ENCODE measurements at regions not wholly inside any gene's neighbourhood (a gene's known extent, or its start where the extent isn't known, plus 50 kb on each side); places are given as distances from the start of the nearest gene placed in this dataset.

DNA sequence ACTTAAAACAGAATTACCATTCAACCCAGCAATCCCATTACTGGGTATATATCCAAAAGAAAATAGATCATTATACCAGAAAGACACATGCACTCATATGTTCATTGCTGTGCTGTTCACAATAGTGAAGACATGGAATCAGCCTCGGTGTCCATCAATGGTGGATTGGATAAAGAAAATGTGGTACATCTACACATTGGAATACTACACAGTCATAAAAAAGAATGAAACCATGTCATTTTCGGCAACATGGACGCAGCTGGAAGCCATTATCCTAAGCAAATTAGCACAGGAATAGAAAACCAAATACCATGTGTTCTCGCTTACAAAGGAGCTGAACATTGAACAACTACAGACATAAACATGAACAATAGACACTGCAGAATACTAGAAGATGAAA, 244.8 kb upstream of the PROX1 start:
- H3K9me2 ChIP-seq (replicated peaks; ENCODE audit: low read length) = no peaks in the 10 kb centered on the region
- peaks cover 44% of the 10 kb centered on the region for H3K27me3 ChIP-seq (ENCODE audit: low read length)
- POLR2A ChIA-PET (ENCODE audit: unreplicated experiment) = no interaction called here
- H3K4me1 ChIP-seq (ENCODE audit: insufficient read depth, low read length) = no peaks in the 10 kb centered on the region
- no peak overlapping the region for H3K9ac ChIP-seq (ENCODE audit: low read length)
- BruUV-seq (replicated peaks) = no TSS peak
- intact Hi-C loops (cut with micrococcal nuclease) = no loop called here
- no peak overlapping the region for H2AFZ ChIP-seq (ENCODE audit: low read length)
- H3K4me3 ChIP-seq (ENCODE audit: low read length) = no peak overlapping the region
- no peak for TF ChIP-seq EZH2 (IDR thresholded peaks at IDR 0.05; ENCODE audit: low read length, unreplicated experiment)
- TF ChIP-seq, protein P1, sequence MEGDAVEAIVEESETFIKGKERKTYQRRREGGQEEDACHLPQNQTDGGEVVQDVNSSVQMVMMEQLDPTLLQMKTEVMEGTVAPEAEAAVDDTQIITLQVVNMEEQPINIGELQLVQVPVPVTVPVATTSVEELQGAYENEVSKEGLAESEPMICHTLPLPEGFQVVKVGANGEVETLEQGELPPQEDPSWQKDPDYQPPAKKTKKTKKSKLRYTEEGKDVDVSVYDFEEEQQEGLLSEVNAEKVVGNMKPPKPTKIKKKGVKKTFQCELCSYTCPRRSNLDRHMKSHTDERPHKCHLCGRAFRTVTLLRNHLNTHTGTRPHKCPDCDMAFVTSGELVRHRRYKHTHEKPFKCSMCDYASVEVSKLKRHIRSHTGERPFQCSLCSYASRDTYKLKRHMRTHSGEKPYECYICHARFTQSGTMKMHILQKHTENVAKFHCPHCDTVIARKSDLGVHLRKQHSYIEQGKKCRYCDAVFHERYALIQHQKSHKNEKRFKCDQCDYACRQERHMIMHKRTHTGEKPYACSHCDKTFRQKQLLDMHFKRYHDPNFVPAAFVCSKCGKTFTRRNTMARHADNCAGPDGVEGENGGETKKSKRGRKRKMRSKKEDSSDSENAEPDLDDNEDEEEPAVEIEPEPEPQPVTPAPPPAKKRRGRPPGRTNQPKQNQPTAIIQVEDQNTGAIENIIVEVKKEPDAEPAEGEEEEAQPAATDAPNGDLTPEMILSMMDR (conservative IDR thresholded peaks at IDR 0.05; ENCODE audit: low read depth, low read length) = no peak
- TF ChIP-seq EZH2phosphoT487 (IDR thresholded peaks at IDR 0.05; ENCODE audit: borderline replicate concordance, low read length) = no peak
- no peaks in the 10 kb centered on the region for H3K36me3 ChIP-seq (ENCODE audit: low read depth, low read length)
- no peak overlapping the region for H3K27ac ChIP-seq (ENCODE audit: low read length)
- ATAC-seq (no peak), DNase-seq (no peak)
- H3K4me2 ChIP-seq (ENCODE audit: low read length) = no peak overlapping the region
- H3K9me3 ChIP-seq (ENCODE audit: low read length) = no peaks in the 10 kb centered on the region
- no peaks in the 10 kb centered on the region for H4K20me1 ChIP-seq (ENCODE audit: low read length)
- no peaks in the 10 kb centered on the region for H3F3A ChIP-seq (ENCODE audit: low read length, unreplicated experiment)
- CTCF ChIA-PET = no interaction called here
- no peaks in the 10 kb centered on the region for H3K79me2 ChIP-seq (ENCODE audit: low read length)

- DNase-seq (no peak), ATAC-seq (no peak)
- TF ChIP-seq EZH2phosphoT487 (IDR thresholded peaks at IDR 0.05; ENCODE audit: borderline replicate concordance, low read length) = no peak
- TF ChIP-seq EZH2 (IDR thresholded peaks at IDR 0.05; ENCODE audit: low read length, unreplicated experiment) = no peak
- TF ChIP-seq, protein P1 (conservative IDR thresholded peaks at IDR 0.05; ENCODE audit: low read depth, low read length) = no peak
- no peaks in the 10 kb centered on the region for H3K9me3 ChIP-seq (ENCODE audit: low read length)
- H3K36me3 ChIP-seq (ENCODE audit: low read depth, low read length) = no peaks in the 10 kb centered on the region
- H3K27ac ChIP-seq (ENCODE audit: low read length) = no peak overlapping the region
- no peaks in the 10 kb centered on the region for H3F3A ChIP-seq (ENCODE audit: low read length, unreplicated experiment)
- CTCF ChIA-PET = no interaction called here
- POLR2A ChIA-PET (ENCODE audit: unreplicated experiment) = no interaction called here
- peaks cover 36% of the 10 kb centered on the region for H3K27me3 ChIP-seq (ENCODE audit: low read length)
- no TSS peak for BruUV-seq (replicated peaks)
- H3K9ac ChIP-seq (ENCODE audit: low read length) = no peak overlapping the region
- H2AFZ ChIP-seq (ENCODE audit: low read length) = no peak overlapping the region
- H3K4me2 ChIP-seq (ENCODE audit: low read length) = no peak overlapping the region
- H3K9me2 ChIP-seq (replicated peaks; ENCODE audit: low read length) = no peaks in the 10 kb centered on the region
- H3K4me1 ChIP-seq (ENCODE audit: insufficient read depth, low read length) = no peaks in the 10 kb centered on the region
- no peaks in the 10 kb centered on the region for H3K79me2 ChIP-seq (ENCODE audit: low read length)
- intact Hi-C loops (cut with micrococcal nuclease) = no loop called here
- no peak overlapping the region for H3K4me3 ChIP-seq (ENCODE audit: low read length)
- no peaks in the 10 kb centered on the region for H4K20me1 ChIP-seq (ENCODE audit: low read length)
Measured at GRCh38 chr1:213744780-213745179, 243.0 kb upstream of the PROX1 start.

DNA sequence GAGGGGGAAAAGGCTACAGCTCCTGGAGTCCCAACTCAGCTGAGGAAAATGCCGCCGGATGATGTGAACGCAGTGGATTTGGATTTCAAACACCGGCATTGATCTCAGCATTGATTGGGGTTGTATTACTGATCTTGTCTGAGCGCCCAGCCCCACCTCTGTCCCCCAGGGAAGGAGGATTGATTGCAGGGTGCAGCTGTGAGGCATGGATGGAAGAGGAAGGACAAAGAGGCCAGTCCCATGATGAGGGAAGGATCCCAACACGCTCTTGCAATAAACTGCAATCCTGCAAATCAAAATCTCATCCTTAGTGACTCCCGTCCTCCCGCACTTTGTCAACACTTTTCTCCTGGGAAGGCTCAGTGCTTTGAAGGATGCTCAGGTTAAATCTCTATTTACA, 242.3 kb upstream of the PROX1 start:
- Histone ChIP-seq H3K4me1 (ENCODE audit: insufficient read depth, low read length) (no peaks in the 10 kb centered on the region), H3K4me2 (ENCODE audit: low read length) (no peak overlapping the region), H3K9me3 (ENCODE audit: low read length) (no peaks in the 10 kb centered on the region), H3K9ac (ENCODE audit: low read length) (no peak overlapping the region), H3K36me3 (ENCODE audit: low read depth, low read length) (no peaks in the 10 kb centered on the region), H3K9me2 (replicated peaks; ENCODE audit: low read length) (no peaks in the 10 kb centered on the region), H3K4me3 (ENCODE audit: low read length) (no peak overlapping the region), H3K27ac (ENCODE audit: low read length) (no peak overlapping the region), H3K27me3 (ENCODE audit: low read length) (peaks cover 33% of the 10 kb centered on the region), H3F3A (ENCODE audit: low read length, unreplicated experiment) (no peaks in the 10 kb centered on the region), H2AFZ (ENCODE audit: low read length) (no peak overlapping the region), H4K20me1 (ENCODE audit: low read length) (no peaks in the 10 kb centered on the region), H3K79me2 (ENCODE audit: low read length) (no peaks in the 10 kb centered on the region)
- intact Hi-C loops (cut with micrococcal nuclease) = no loop called here
- ATAC-seq = no peak
- POLR2A ChIA-PET (ENCODE audit: unreplicated experiment) = no interaction called here
- no peak for DNase-seq
- CTCF ChIA-PET = no interaction called here
- TF ChIP-seq EZH2 (IDR thresholded peaks at IDR 0.05; ENCODE audit: low read length, unreplicated experiment) (no peak), EZH2phosphoT487 (IDR thresholded peaks at IDR 0.05; ENCODE audit: borderline replicate concordance, low read length) (no peak)
- TF ChIP-seq, protein P1 (conservative IDR thresholded peaks at IDR 0.05; ENCODE audit: low read depth, low read length) = no peak
- no TSS peak for BruUV-seq (replicated peaks)

Data from PC-3 (cell line).